ENCODE measurements at regions not wholly inside any gene's neighbourhood (a gene's known extent, or its start where the extent isn't known, plus 50 kb on each side); places are given as distances from the start of the nearest gene placed in this dataset.
"Not testable (repeated sequence)": the region's sequence is repeated elsewhere in the genome, so short reads cannot be mapped to it uniquely, and the experiment has no call there.

DNA sequence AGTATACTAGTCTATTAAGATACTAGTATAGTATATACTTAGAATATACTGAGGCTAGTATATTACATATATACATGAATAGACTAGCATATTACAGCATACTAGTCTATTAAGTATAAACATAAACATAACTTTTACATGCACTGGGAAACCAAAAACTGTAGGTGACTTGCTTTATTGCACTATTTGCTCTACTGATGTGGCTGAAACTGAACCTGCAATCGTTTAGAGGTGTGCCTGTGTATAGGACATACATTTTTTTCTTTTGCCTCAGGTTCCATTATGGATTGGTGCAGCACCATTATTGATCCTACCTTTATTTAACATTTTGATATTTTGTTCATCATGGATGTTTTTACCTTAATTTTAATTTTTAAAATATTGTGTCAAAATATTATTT is 143.2 kb upstream of the RGS6 start:
- Histone ChIP-seq H3K27me3 (replicated peaks) (no peaks in the 10 kb centered on the region), H3K4me3 (ENCODE audit: low read depth, low read length) (no peak overlapping the region), H3K36me3 (replicated peaks) (no peaks in the 10 kb centered on the region), H3K27ac (no peak overlapping the region)
- DNase-seq: no peak
- in situ Hi-C loops (cut with HindIII; ENCODE audit: low pct_ligation_motif_present, low sequenced_read_pairs): no loop called here
- TF ChIP-seq, protein P1, sequence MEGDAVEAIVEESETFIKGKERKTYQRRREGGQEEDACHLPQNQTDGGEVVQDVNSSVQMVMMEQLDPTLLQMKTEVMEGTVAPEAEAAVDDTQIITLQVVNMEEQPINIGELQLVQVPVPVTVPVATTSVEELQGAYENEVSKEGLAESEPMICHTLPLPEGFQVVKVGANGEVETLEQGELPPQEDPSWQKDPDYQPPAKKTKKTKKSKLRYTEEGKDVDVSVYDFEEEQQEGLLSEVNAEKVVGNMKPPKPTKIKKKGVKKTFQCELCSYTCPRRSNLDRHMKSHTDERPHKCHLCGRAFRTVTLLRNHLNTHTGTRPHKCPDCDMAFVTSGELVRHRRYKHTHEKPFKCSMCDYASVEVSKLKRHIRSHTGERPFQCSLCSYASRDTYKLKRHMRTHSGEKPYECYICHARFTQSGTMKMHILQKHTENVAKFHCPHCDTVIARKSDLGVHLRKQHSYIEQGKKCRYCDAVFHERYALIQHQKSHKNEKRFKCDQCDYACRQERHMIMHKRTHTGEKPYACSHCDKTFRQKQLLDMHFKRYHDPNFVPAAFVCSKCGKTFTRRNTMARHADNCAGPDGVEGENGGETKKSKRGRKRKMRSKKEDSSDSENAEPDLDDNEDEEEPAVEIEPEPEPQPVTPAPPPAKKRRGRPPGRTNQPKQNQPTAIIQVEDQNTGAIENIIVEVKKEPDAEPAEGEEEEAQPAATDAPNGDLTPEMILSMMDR (IDR thresholded peaks at IDR 0.05; ENCODE audit: low read depth, low read length, missing control alignments): no peak

DNA sequence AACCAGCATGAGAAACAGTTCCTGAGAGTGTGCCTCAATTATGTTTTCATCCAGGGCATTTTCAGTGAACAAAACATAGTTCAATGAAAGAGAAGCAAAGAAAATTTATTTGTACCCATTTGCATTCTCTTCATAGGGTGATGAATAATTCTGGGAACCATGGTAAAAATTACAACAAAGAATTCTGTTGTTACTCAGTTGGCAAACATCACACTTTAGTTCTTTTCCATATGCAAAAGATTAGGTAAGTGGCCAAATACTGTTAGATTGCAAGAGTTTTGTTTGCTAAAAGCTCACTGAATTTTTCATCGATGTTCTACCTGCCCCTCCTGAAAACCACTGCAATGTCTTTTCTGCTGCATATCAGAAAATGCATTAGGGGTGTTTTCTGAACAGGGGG is 132.4 kb upstream of the RGS6 start:
- H3K36me3 ChIP-seq (replicated peaks): no peaks in the 10 kb centered on the region
- H3K27ac ChIP-seq: no peak overlapping the region
- H3K4me3 ChIP-seq (ENCODE audit: low read depth, low read length): no peak overlapping the region
- in situ Hi-C loops (cut with HindIII; ENCODE audit: low pct_ligation_motif_present, low sequenced_read_pairs): no loop called here
- TF ChIP-seq, protein P1 (IDR thresholded peaks at IDR 0.05; ENCODE audit: low read depth, low read length, missing control alignments): no peak
- no peaks in the 10 kb centered on the region for H3K27me3 ChIP-seq (replicated peaks)
- DNase-seq: no peak

DNA sequence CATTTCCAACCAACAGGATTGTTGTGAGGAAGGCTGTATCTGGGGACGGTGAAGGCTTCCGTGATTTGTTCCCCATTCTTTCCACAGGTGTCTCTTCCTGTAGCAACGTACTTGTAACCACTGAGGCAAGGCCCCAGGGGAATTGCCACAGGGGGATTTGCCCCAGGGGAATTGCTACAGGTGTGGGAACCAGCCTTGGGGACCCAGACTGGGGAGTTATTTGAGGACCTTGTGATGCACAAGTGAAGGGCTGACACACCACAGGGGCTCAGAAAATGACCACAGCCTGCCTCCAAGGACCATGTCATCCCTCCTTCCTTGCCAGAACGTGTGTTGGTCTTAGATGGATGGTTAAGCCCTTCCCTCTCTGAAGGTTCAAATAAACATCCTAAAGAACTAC is 131.4 kb upstream of the RGS6 start:
- in situ Hi-C loops (cut with HindIII; ENCODE audit: low pct_ligation_motif_present, low sequenced_read_pairs): no loop called here
- Histone ChIP-seq H3K27ac (no peak overlapping the region), H3K4me3 (ENCODE audit: low read depth, low read length) (no peak overlapping the region), H3K36me3 (replicated peaks) (no peaks in the 10 kb centered on the region), H3K27me3 (replicated peaks) (no peaks in the 10 kb centered on the region)
- no peak for DNase-seq
- TF ChIP-seq, protein P1 (IDR thresholded peaks at IDR 0.05; ENCODE audit: low read depth, low read length, missing control alignments): no peak

DNA sequence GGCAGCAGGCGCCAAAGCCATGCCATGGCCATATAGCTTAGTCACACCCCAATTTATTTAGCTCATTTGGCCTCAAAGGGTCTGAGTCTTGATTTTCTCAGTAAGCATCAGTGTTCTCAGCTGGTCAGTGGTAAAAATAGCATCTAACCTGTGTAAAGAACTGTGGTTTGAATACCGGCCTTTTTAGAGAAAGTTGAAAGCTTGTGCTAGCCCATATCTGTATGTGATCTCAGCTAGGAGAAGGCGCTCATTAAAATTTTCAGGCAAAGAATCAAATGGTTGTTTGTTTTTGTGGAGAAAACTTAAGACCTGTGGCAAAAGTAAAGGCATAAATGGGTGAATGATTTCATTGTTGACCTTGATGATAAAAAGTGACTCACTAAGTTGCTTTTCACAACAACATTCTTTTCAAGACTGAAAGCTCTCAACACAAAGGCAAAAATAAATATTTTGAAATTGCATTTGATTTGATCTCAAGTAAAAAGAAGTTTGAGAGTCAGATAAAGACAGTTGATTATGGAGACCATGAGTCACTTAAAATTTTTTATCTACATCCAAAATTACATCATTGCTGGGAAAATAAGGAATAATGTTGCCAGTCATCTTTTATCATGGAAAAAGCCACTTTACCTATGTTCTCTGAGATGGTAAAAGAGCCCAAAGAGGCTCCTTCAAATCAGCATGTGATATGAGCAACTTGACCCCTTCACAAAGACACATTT is 128.5 kb upstream of the RGS6 start:
- TF ChIP-seq, protein P1 (IDR thresholded peaks at IDR 0.05; ENCODE audit: low read depth, low read length, missing control alignments): no peak
- peak; percentile 13 for DNase-seq

DNA sequence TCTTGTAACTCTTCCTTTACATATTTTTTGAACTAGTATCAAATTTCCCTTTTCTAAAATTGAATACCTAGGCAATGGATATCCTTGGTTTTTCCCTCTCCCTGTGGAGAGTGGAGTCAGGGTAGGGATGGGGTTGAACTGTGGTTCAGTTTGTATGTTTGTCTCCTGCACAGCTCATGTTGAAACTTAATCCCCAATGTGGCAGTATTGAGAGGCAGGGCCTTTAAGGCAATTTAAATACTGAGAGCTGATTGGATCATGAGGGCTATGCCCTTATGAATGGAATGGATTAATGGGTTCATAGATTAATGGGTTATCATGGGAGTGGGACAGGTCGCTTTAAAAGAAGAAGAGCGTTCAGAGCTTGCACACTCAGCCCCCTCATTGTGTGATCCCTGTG is 127.2 kb upstream of the RGS6 start:
- in situ Hi-C loops (cut with HindIII; ENCODE audit: low pct_ligation_motif_present, low sequenced_read_pairs): no loop called here
- H3K4me3 ChIP-seq (ENCODE audit: low read depth, low read length): no peak overlapping the region
- DNase-seq: no peak

More for the DNA sequence above, 128.5 kb upstream of the RGS6 start:
- Histone ChIP-seq H3K4me3 (ENCODE audit: low read depth, low read length) (no peak overlapping the region), H3K27me3 (replicated peaks) (no peaks in the 10 kb centered on the region), H3K36me3 (replicated peaks) (no peaks in the 10 kb centered on the region), H3K27ac (no peak overlapping the region)
- in situ Hi-C loops (cut with HindIII; ENCODE audit: low pct_ligation_motif_present, low sequenced_read_pairs): no loop called here

DNA sequence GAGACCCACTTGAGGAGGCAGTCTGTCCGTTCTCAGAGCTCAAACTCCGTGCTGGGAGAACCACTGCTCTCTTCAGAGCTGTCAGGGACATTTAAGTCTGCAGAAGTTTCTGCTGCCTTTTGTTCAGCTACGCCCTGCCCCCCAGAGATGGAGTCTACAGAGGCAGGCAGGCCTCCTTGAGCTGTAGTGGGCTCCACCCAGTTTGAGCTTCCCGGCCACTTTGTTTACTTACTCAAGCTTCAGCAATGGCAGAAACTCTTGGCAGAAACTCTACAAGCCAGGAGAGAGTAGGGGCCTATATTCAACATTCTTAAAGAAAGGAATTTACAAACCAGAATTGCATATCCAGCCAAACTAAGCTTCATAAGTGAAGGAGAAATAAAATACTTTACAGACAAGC is 125.2 kb upstream of the RGS6 start:
- H3K36me3 ChIP-seq (replicated peaks); in situ Hi-C loops (cut with HindIII; ENCODE audit: low pct_ligation_motif_present, low sequenced_read_pairs); H3K27me3 ChIP-seq (replicated peaks); H3K27ac ChIP-seq; H3K4me3 ChIP-seq (ENCODE audit: low read depth, low read length); DNase-seq: not testable (repeated sequence)

More for the DNA sequence above, 127.2 kb upstream of the RGS6 start:
- H3K27me3 ChIP-seq (replicated peaks): no peaks in the 10 kb centered on the region
- no peaks in the 10 kb centered on the region for H3K36me3 ChIP-seq (replicated peaks)
- no peak overlapping the region for H3K27ac ChIP-seq
- TF ChIP-seq, protein P1 (IDR thresholded peaks at IDR 0.05; ENCODE audit: low read depth, low read length, missing control alignments): no peak

DNA sequence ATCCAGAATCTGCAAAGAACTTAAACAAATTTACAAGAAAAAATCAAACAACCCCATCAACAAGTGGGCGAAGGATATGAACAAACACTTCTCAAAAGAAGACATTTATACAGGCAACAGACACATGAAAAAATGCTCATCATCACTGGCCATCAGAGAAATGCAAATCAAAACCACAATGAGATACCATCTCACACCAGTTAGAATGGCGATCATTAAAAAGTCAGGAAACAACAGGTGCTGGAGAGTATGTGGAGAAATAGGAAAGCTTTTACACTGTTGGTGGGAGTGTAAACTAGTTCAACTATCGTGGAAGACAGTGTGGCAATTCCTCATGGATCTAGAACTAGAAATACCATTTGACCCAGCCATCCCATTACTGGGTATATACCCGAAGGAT is 121.4 kb upstream of the RGS6 start:
- in situ Hi-C loops (cut with HindIII; ENCODE audit: low pct_ligation_motif_present, low sequenced_read_pairs); H3K4me3 ChIP-seq (ENCODE audit: low read depth, low read length); H3K27me3 ChIP-seq (replicated peaks); H3K27ac ChIP-seq; DNase-seq; H3K36me3 ChIP-seq (replicated peaks): not testable (repeated sequence)

Data from brain microvascular endothelial cell (primary cell).